Ovary (tissue), 3 donors: ENCODE measurements at regions not wholly inside any gene's neighbourhood (a gene's known extent, or its start where the extent isn't known, plus 50 kb on each side); places are given as distances from the start of the nearest gene placed in this dataset.

Experiments used
- CTCF ChIP-seq, 3 donors: fragments of 450-650 bp in 2 of 3; fragments of 200-600 bp in 1 of 3; IDR thresholded peaks; one replicate each; pipeline versions ENCODE4 v1.5.1 to v1.8.0; 2016 to 2022; ENCODE audit warnings: antibody characterized with exemption in 3 of 3, mild to moderate bottlenecking in 1 of 3
- EP300 ChIP-seq: sonication (generic); formaldehyde crosslinking; IDR thresholded peaks from one replicate; pipeline ENCODE4 v1.6.1; 2017; ENCODE audit warnings: antibody characterized with exemption
- POLR2A ChIP-seq: fragments of 450-650 bp; IDR thresholded peaks from one replicate; pipeline ENCODE4 v1.6.1; 2017; ENCODE audit warnings: antibody characterized with exemption, mild to moderate bottlenecking, moderate library complexity
- donor health status: DM: no; HTN: no; CAD: no.

- TF ChIP-seq CTCF (IDR thresholded peaks at IDR 0.05), result no peak
- no peak for TF ChIP-seq POLR2A
- TF ChIP-seq EP300, result no peak
Measured at GRCh38 chr18:64693766-64694165, 544.9 kb upstream of the LINC00305 start.
